Keratinocyte (primary cell): ENCODE measurements at regions not wholly inside any gene's neighbourhood (a gene's known extent, or its start where the extent isn't known, plus 50 kb on each side); places are given as distances from the start of the nearest gene placed in this dataset.

Source experiments
- CTCF ChIP-seq, 3 experiments: IDR thresholded peaks in 1 of 3; conservative IDR thresholded peaks in 1 of 3; optimal IDR thresholded peaks in 1 of 3; 2 replicates in 2 of 3; 3 replicates in 1 of 3; pipeline versions ENCODE3 to v1.5.1; 2011; ENCODE audit warnings: low read length in 3 of 3, mild to moderate bottlenecking in 3 of 3, moderate library complexity in 2 of 3, control low read depth in 1 of 3, inconsistent platforms in 1 of 3; ENCODE audit not compliant: insufficient read depth in 2 of 3; ENCODE audit errors: extremely low read depth in 1 of 3
- EZH2 ChIP-seq: IDR thresholded peaks from one replicate; pipeline ENCODE4 v1.6.1; 2012; ENCODE audit warnings: inconsistent platforms, mild to moderate bottlenecking, low read length, moderate library complexity

GRCh38 chr6:147106759-147107401 is 97.3 kb upstream of the STXBP5 start:
- no peak for TF ChIP-seq EZH2
- no peak for TF ChIP-seq CTCF (optimal IDR thresholded peaks at IDR 0.05 in 1 of 3, IDR thresholded peaks at IDR 0.05 in 1 of 3, conservative IDR thresholded peaks at IDR 0.05 in 1 of 3; ENCODE audit: extremely low read depth in 1 of 3, insufficient read depth in 2 of 3, low read length in 3 of 3)
